ENCODE measurements at regions not wholly inside any gene's neighbourhood (a gene's known extent, or its start where the extent isn't known, plus 50 kb on each side); places are given as distances from the start of the nearest gene placed in this dataset.

DNA sequence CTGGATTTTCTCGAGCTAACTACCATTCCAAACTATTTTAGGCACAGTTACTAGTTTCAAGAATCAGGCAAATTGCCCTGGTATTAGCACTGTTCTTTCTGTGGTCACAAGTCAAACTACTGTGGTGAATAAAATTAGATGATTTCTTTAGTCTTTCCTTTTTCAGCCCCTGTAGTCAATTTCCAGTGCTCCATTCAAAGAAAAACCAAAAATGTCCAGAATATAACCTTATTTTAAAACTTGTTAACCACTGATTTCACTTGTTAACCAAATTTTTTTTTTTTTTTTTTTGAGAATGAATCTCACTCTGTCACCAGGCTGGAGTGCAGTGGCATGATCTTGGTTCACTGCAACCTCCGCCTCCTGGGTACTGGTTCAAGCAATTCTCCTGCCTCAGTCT lies 50.6 kb upstream of the USPL1 start:
- TF ChIP-seq ZFX (IDR thresholded peaks at IDR 0.05; ENCODE audit: borderline replicate concordance) = no peak
- TF ChIP-seq, protein P1, sequence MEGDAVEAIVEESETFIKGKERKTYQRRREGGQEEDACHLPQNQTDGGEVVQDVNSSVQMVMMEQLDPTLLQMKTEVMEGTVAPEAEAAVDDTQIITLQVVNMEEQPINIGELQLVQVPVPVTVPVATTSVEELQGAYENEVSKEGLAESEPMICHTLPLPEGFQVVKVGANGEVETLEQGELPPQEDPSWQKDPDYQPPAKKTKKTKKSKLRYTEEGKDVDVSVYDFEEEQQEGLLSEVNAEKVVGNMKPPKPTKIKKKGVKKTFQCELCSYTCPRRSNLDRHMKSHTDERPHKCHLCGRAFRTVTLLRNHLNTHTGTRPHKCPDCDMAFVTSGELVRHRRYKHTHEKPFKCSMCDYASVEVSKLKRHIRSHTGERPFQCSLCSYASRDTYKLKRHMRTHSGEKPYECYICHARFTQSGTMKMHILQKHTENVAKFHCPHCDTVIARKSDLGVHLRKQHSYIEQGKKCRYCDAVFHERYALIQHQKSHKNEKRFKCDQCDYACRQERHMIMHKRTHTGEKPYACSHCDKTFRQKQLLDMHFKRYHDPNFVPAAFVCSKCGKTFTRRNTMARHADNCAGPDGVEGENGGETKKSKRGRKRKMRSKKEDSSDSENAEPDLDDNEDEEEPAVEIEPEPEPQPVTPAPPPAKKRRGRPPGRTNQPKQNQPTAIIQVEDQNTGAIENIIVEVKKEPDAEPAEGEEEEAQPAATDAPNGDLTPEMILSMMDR (IDR thresholded peaks at IDR 0.05) = no peak
- H3K27ac ChIP-seq = no peak overlapping the region
